ENCODE measurements at regions not wholly inside any gene's neighbourhood (a gene's known extent, or its start where the extent isn't known, plus 50 kb on each side); places are given as distances from the start of the nearest gene placed in this dataset.

GRCh38 chr5:173456181-173456580 is 128.0 kb upstream of the STC2 start:
- H3K56ac ChIP-seq (replicated peaks; ENCODE audit: insufficient read length, low read depth, low read length), result no peak overlapping the region
- H4K8ac ChIP-seq (ENCODE audit: extremely low read depth, insufficient read depth, low read length), result no peak overlapping the region
- H3K27me3 ChIP-seq (replicated peaks in 1 of 4; ENCODE audit: control insufficient read depth in 3 of 4, extremely low read depth in 1 of 4, insufficient read depth in 3 of 4, low read length in 3 of 4), result no peaks in the 10 kb centered on the region
- TF ChIP-seq BACH1 (IDR thresholded peaks at IDR 0.05; ENCODE audit: low read length) (no peak), GABPA (IDR thresholded peaks at IDR 0.05; ENCODE audit: borderline replicate concordance, insufficient read depth, low read length) (no peak), EGR1 (IDR thresholded peaks at IDR 0.05; ENCODE audit: borderline replicate concordance, low read depth, low read length) (no peak), CTBP2 (IDR thresholded peaks at IDR 0.05; ENCODE audit: borderline replicate concordance, insufficient read depth, insufficient read length, low read length) (no peak), BRCA1 (IDR thresholded peaks at IDR 0.05; ENCODE audit: low read depth, low read length) (no peak), EP300 (IDR thresholded peaks at IDR 0.05; ENCODE audit: borderline replicate concordance in 1 of 2, low read depth in 2 of 2, low read length in 2 of 2) (no peak), TCF12 (IDR thresholded peaks at IDR 0.05; ENCODE audit: low read depth, low read length) (no peak), NANOG (IDR thresholded peaks at IDR 0.05; ENCODE audit: insufficient read depth, low read depth, low read length, poor library complexity, severe bottlenecking) (no peak), RNF2 (IDR thresholded peaks at IDR 0.05; ENCODE audit: borderline replicate concordance, low read depth, low read length, missing control alignments, poor library complexity, severe bottlenecking) (no peak), E2F6 (IDR thresholded peaks at IDR 0.05) (no peak), ATF3 (IDR thresholded peaks at IDR 0.05; ENCODE audit: insufficient read depth, low read depth, low read length) (no peak), POU5F1 (IDR thresholded peaks at IDR 0.05; ENCODE audit: low read depth, low read length) (no peak), PHF8 (conservative IDR thresholded peaks at IDR 0.05; ENCODE audit: low read depth, low read length) (no peak)

More at GRCh38 chr5:173456181-173456580, 128.0 kb upstream of the STC2 start:
- Histone ChIP-seq H3K79me2 (ENCODE audit: control insufficient read depth in 1 of 2, insufficient read depth in 2 of 2, low read length in 2 of 2) (no peaks in the 10 kb centered on the region), H3K4me1 (replicated peaks in 1 of 4; ENCODE audit: control insufficient read depth in 3 of 4, insufficient read depth in 4 of 4, low read length in 3 of 4) (no peaks in the 10 kb centered on the region), H2AK5ac (ENCODE audit: low read depth, low read length) (no peak overlapping the region), H3K23ac (ENCODE audit: insufficient read length) (no peak overlapping the region), H3K4me3 (ENCODE audit: extremely low read depth in 1 of 4, insufficient read depth in 2 of 4, low read depth in 3 of 4, low read length in 4 of 4) (no peak overlapping the region), H2BK5ac (ENCODE audit: low read depth, low read length) (no peak overlapping the region), H2BK15ac (ENCODE audit: low read length) (no peak overlapping the region), H3K9ac (replicated peaks in 1 of 4; ENCODE audit: extremely low read depth in 1 of 4, low read depth in 3 of 4, low read length in 3 of 4) (no peak overlapping the region), H4K20me1 (replicated peaks in 1 of 2; ENCODE audit: control insufficient read depth in 1 of 2, insufficient read depth in 2 of 2, low read length in 2 of 2) (no peaks in the 10 kb centered on the region), H3K18ac (ENCODE audit: extremely low read depth, low read length) (no peak overlapping the region), H4K5ac (ENCODE audit: insufficient read length, low read depth, low read length) (no peak overlapping the region), H3K9me3 (ENCODE audit: insufficient read depth in 2 of 2, low read depth in 1 of 2, low read length in 1 of 2) (no peaks in the 10 kb centered on the region; a peak in 1 of 4 replicates), H2BK120ac (replicated peaks; ENCODE audit: low read depth, low read length) (no peak overlapping the region), H2BK20ac (ENCODE audit: low read length) (no peak overlapping the region), H2AFZ (ENCODE audit: low read length) (no peak overlapping the region), H3K79me1 (ENCODE audit: low read depth, low read length) (no peaks in the 10 kb centered on the region), H4K91ac (replicated peaks; ENCODE audit: insufficient read length, low read length) (no peak overlapping the region), H3K23me2 (ENCODE audit: low read depth, low read length) (no peaks in the 10 kb centered on the region), H3K4me2 (ENCODE audit: insufficient read depth in 1 of 2, low read depth in 2 of 2, low read length in 2 of 2) (no peak overlapping the region), H3K14ac (ENCODE audit: insufficient read length) (no peak overlapping the region), H3K27ac (ENCODE audit: low read depth, low read length) (no peak overlapping the region), H3K36me3 (ENCODE audit: control insufficient read depth in 2 of 4, insufficient read depth in 4 of 4, low read length in 3 of 4) (no peaks in the 10 kb centered on the region), H3K4ac (replicated peaks; ENCODE audit: insufficient read length, low read depth, low read length) (no peak overlapping the region), H2BK12ac (ENCODE audit: low read depth, low read length) (no peak overlapping the region)
- DNase-seq (ENCODE audit: low read depth in 1 of 2, low spot score in 2 of 2) (no peak), FAIRE-seq (no peak)
- ChIA-PET POLR2A (ENCODE audit: partially characterized antibody) (interaction anchor here (0.6 kb wide), 1 partner anchor 57 kb away, joined by 3 read pairs; no protein-coding TSS in a partner anchor), CTCF (ENCODE audit: partially characterized antibody) (no interaction called here)
- 90% methylated on average over 4 of the region's 4 CpGs; no CpG with 5 or more reads in 1 of the 2 experiments for WGBS, 2 experiments (ENCODE audit: extremely low coverage in 1 of 2, insufficient coverage in 1 of 2, insufficient read length in 1 of 2, insufficient replicate concordance in 2 of 2, low coverage in 1 of 2, low lambda C conversion rate in 2 of 2, missing lambda C conversion rate in 1 of 2)

Data from H1 (cell line).